Ovary (tissue), 3 donors: ENCODE measurements at regions not wholly inside any gene's neighbourhood (a gene's known extent, or its start where the extent isn't known, plus 50 kb on each side); places are given as distances from the start of the nearest gene placed in this dataset.

Experiments
- POLR2A ChIP-seq: fragments of 450-650 bp; IDR thresholded peaks from one replicate; pipeline ENCODE4 v1.6.1; 2017; ENCODE audit warnings: antibody characterized with exemption, mild to moderate bottlenecking, moderate library complexity
- TF ChIP-seq, protein P1 (sequence below), 3 donors: fragments of 450-650 bp in 2 of 3; fragments of 200-600 bp in 1 of 3; IDR thresholded peaks; one replicate each; pipeline versions ENCODE4 v1.5.1 to v1.8.0; 2016 to 2022; ENCODE audit warnings: antibody characterized with exemption in 3 of 3, mild to moderate bottlenecking in 1 of 3
- donor health status: DM: no; HTN: no; CAD: no.

GRCh38 chr13:21237081-21237480 lies 60.6 kb downstream of the MRPL57 start:
- TF ChIP-seq, protein P1, sequence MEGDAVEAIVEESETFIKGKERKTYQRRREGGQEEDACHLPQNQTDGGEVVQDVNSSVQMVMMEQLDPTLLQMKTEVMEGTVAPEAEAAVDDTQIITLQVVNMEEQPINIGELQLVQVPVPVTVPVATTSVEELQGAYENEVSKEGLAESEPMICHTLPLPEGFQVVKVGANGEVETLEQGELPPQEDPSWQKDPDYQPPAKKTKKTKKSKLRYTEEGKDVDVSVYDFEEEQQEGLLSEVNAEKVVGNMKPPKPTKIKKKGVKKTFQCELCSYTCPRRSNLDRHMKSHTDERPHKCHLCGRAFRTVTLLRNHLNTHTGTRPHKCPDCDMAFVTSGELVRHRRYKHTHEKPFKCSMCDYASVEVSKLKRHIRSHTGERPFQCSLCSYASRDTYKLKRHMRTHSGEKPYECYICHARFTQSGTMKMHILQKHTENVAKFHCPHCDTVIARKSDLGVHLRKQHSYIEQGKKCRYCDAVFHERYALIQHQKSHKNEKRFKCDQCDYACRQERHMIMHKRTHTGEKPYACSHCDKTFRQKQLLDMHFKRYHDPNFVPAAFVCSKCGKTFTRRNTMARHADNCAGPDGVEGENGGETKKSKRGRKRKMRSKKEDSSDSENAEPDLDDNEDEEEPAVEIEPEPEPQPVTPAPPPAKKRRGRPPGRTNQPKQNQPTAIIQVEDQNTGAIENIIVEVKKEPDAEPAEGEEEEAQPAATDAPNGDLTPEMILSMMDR (IDR thresholded peaks at IDR 0.05): no peak
- no peak for TF ChIP-seq POLR2A
